GM19463 (cell line): ENCODE measurements at regions not wholly inside any gene's neighbourhood (a gene's known extent, or its start where the extent isn't known, plus 50 kb on each side); places are given as distances from the start of the nearest gene placed in this dataset.
"Not testable (repeated sequence)": the region's sequence is repeated elsewhere in the genome, so short reads cannot be mapped to it uniquely, and the experiment has no call there.

ENCODE experiments used
- ATAC-seq: cut with Tn5 transposase; IDR thresholded peaks from one replicate; pipeline ENCODE4 v1.9.1; 2021; ENCODE audit warnings: mild to moderate bottlenecking, moderate library complexity; ENCODE audit not compliant: unreplicated experiment

- no peak for ATAC-seq
Observed at GRCh38 chr18:23311351-23312121, 141.6 kb upstream of the RIOK3 start.

GRCh38 chr18:23313379-23313778 lies 139.7 kb upstream of the RIOK3 start:
- no peak for ATAC-seq

- no peak for ATAC-seq
Observed at GRCh38 chr18:23314672-23315071, 138.4 kb upstream of the RIOK3 start.

GRCh38 chr18:23316316-23316715 lies 136.8 kb upstream of the RIOK3 start:
- ATAC-seq = no peak

GRCh38 chr18:23316988-23317387 lies 136.1 kb upstream of the RIOK3 start:
- no peak for ATAC-seq

- no peak for ATAC-seq
Observed at GRCh38 chr18:23317975-23318675, 135.0 kb upstream of the RIOK3 start.

GRCh38 chr18:23320709-23321236 lies 132.3 kb upstream of the RIOK3 start:
- no peak for ATAC-seq

- no peak for ATAC-seq
Observed at GRCh38 chr18:23321996-23322395, 131.1 kb upstream of the RIOK3 start.

- ATAC-seq = no peak
Observed at GRCh38 chr18:23324056-23324811, 128.9 kb upstream of the RIOK3 start.

- no peak for ATAC-seq
Observed at GRCh38 chr18:23324861-23325260, 128.2 kb upstream of the RIOK3 start.

GRCh38 chr18:23329671-23330070 lies 123.4 kb upstream of the RIOK3 start:
- ATAC-seq = not testable (repeated sequence)

GRCh38 chr18:23330423-23330822 lies 122.7 kb upstream of the RIOK3 start:
- peak; percentile 96 for ATAC-seq

GRCh38 chr18:23331091-23331920 lies 121.8 kb upstream of the RIOK3 start:
- ATAC-seq = no peak

GRCh38 chr18:23332356-23332755 lies 120.7 kb upstream of the RIOK3 start:
- no peak for ATAC-seq

- no peak for ATAC-seq
Observed at GRCh38 chr18:23333827-23334226, 119.3 kb upstream of the RIOK3 start.

- no peak for ATAC-seq
Observed at GRCh38 chr18:23334569-23334968, 118.5 kb upstream of the RIOK3 start.

- ATAC-seq = no peak
Observed at GRCh38 chr18:23336101-23336500, 117.0 kb upstream of the RIOK3 start.

- ATAC-seq = no peak
Observed at GRCh38 chr18:23337599-23338444, 115.3 kb upstream of the RIOK3 start.

- ATAC-seq = no peak
Observed at GRCh38 chr18:23340661-23341060, 112.4 kb upstream of the RIOK3 start.

- no peak for ATAC-seq
Observed at GRCh38 chr18:23341383-23341782, 111.7 kb upstream of the RIOK3 start.
